GM21825 (cell line): ENCODE measurements at regions not wholly inside any gene's neighbourhood (a gene's known extent, or its start where the extent isn't known, plus 50 kb on each side); places are given as distances from the start of the nearest gene placed in this dataset.

Experiments used
- ATAC-seq: cut with Tn5 transposase; IDR thresholded peaks from one replicate; pipeline ENCODE4 v1.9.1; 2021; ENCODE audit warnings: mild to moderate bottlenecking, moderate library complexity; ENCODE audit not compliant: unreplicated experiment

DNA sequence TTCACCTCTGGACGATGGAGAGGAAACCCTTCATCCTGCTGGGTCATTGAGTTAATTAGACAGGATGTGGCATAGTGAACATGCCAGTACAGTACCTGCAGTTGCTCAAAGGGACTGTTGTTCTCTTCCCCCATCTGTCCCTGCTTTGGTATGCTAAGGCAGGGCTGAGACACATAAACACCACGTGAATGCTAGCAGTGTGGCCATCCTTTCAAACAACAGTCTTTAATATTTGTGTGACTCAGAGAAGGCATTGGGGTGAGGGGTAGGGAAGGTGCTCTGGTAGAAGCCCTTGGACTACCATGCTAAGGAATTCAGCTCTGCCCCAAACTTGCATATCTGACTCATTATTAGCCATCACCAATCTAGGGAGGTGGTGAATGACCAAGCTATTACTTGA, 180.2 kb upstream of the ZNF618 start:
- no peak for ATAC-seq

DNA sequence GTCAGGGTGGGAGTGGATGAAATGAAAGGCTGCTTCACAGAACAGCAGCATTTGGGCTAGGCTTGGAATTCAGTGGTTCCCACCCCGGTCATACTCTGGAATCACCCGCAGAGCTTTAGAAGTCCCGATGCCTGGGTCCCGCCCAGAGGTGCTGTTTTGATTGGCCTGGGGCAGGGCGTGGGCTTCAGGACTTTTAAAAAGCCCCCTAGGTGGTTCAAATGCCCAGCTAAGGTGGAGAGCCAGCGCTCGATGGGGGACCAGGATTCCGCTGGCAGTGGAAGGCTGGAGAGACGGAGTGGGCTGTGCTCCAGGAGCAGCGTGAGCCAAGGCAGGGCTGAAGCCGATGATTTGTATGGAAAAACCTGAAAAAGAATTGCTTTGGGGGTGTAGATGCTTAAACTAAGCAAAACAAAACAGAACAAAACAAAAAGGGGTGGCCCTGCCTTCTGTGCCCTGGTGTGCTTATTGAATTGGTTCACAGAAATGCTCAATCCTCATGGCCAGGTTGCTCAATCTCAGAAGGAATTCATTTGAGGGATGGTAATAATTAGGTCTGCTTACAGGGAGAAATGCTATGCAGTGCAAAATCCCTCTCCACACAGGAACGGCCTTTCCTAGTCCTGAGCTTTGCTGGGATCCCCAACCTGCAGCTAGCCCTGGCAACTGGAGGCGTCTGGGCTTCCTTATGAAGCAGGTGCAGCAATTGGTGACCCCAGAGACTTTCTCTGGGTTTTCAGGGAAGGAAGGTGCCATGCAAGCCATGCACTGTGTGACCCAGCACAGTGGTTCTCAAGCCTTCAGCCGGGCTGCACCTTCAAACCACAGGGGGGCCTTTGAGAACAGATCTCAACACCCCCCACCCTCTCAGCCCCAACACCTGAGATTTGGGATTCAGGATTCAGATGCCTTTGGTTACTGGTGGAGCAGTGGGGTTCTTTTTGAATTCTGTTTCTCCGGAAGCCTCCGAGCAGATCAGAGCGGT, 174.0 kb upstream of the ZNF618 start:
- no peak for ATAC-seq

DNA sequence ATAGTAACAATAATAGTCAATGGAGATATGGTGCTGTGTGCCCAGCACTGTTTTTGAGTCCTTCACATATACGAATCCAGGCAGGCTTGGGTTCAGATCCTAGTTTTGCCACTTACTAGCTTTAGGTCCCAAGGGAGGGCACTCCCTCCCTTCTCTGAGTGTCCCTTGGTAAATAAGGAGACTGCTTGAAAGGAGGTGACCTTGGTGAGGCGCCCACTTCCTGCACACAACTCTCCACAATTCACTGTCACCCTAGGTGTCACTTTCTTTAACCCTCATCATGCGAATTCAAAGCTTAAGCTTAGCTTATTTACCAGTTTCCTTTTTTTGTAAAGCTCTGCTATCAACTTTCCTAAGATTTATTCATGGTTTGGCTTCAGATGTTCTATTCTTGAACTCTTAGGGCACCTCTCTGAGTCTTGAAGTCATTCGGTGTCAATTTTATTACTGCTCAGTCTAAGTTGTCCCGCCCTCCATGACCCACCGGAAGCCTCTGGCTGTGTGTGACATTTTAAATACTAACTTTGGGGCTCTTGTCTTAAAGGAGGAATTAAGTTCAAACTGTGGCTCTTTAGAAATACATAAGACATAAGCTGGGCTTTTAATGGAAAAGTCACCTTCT, 170.7 kb upstream of the ZNF618 start:
- no peak for ATAC-seq

- no peak for ATAC-seq
Observed at GRCh38 chr9:113705928-113706519, 170.1 kb upstream of the ZNF618 start.

GRCh38 chr9:113707953-113708695, 168.0 kb upstream of the ZNF618 start:
- ATAC-seq: no peak

- no peak for ATAC-seq
Observed at GRCh38 chr9:113708821-113709713, 167.0 kb upstream of the ZNF618 start.

- ATAC-seq: no peak
Observed at GRCh38 chr9:113709721-113710120, 166.4 kb upstream of the ZNF618 start.

DNA sequence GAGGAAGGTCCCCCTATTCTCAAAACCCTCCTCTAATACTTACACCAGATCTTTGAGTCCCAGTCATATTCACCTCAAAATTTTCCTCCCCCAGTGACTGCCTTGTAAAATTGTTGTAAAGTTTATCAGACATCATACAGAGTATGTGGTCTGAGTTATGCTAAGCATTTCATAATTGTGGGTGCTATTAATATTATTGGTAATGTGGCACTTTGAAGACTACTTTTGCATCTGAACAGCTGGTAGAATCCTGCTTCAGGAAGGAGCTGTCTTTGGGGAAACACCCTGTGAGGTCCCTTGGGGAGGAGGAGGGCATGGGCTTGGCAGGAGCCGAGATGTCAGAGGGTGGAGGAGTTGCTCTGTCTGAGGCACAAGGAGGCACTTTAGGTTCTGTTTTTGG, 164.9 kb upstream of the ZNF618 start:
- ATAC-seq: no peak

DNA sequence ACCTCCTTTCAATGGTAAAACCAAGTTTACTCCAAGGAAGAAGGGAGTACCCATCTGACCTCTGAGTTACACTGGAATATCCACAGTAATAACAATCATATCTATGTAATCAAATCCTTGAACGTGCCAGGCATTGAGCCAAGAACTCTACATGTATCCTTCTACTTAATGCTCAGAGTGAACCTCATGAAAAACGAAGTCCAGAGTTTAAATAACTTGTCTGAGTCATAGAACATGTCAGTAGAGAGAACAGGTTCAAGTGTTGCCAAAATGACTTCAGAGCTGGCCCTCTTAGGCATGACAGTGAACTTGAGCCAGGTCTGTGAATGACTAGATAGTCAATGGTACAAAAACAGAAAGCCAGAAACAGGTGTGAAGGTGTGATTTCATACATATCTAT, 164.1 kb upstream of the ZNF618 start:
- no peak for ATAC-seq

GRCh38 chr9:113715086-113715485, 161.0 kb upstream of the ZNF618 start:
- no peak for ATAC-seq

DNA sequence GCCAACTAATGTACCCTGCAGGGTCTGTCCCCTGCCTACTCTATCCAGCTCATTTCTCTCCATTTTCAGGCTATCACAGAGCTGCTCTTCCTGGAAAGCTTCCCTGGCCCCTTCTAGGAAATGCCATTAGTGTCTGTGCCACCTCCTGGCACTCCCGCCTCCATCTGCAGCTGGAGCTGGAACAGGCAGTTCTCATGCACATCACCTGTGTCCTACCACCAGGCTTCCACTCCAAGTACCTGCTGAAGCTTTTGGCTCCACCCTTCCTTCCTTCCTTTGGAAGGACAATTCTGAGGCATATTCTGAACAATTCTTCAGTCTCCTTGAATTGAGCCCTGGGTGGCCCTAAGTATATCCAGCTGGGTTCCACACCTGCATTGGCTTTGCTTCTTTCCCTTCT, 156.2 kb upstream of the ZNF618 start:
- ATAC-seq: no peak

DNA sequence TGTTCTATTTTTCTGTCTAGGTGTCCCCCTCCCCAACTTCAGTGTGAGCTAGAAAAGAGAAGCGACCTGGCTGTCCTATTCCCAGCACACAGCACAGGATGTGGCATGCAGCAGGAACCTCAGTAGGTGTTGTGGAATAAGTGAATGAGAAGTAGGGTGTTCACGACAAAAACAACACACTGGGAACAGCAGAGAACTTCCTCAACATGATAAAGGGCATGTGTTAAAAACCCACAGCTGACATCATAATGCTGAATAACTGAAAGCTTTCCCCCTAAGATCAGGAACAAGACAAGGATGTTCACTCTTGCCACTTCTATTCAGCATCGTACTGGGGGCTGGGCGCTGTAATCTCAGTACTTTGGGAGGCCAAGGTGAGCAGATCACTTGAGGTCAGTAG, 155.6 kb upstream of the ZNF618 start:
- no peak for ATAC-seq

- ATAC-seq: no peak
Observed at GRCh38 chr9:113721856-113722255, 154.3 kb upstream of the ZNF618 start.

DNA sequence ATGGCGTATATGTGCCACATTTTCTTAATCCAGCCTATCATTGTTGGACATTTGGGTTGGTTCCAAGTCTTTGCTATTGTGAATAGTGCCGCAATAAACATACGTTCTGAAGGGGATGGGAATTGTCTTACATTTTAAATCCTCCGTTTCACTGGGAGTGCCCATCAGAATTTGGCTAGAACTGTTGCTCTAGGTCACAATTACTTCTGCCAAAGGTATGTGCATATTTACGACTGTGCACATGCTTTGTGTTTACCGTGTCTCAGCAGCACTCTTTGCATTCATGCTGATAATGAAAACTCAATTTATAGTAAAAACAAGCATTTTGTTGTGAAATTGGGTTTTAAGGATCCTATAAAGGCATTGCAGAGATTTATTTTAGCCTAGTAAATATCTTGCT, 151.9 kb upstream of the ZNF618 start:
- ATAC-seq: no peak

GRCh38 chr9:113728989-113729388, 147.1 kb upstream of the ZNF618 start:
- ATAC-seq: no peak

DNA sequence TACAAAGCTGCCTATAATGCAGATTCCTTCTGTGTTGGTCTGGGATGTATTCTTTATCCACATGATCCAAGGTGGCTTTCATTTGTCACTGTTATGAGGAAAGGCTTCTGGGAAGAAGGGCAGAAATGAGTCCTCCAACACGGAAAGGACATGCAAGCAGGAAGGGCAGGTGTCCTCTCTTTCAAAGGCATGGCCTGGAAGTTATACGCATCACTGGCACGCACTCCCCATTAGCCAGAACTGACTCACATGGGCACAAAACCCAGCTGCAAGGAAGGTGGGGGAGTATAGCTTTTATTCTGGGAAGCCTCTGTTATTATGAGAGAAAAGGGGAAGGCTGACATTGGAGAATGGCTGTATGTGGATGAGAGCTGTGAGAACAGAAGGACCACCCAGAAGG, 141.3 kb upstream of the ZNF618 start:
- ATAC-seq: no peak

DNA sequence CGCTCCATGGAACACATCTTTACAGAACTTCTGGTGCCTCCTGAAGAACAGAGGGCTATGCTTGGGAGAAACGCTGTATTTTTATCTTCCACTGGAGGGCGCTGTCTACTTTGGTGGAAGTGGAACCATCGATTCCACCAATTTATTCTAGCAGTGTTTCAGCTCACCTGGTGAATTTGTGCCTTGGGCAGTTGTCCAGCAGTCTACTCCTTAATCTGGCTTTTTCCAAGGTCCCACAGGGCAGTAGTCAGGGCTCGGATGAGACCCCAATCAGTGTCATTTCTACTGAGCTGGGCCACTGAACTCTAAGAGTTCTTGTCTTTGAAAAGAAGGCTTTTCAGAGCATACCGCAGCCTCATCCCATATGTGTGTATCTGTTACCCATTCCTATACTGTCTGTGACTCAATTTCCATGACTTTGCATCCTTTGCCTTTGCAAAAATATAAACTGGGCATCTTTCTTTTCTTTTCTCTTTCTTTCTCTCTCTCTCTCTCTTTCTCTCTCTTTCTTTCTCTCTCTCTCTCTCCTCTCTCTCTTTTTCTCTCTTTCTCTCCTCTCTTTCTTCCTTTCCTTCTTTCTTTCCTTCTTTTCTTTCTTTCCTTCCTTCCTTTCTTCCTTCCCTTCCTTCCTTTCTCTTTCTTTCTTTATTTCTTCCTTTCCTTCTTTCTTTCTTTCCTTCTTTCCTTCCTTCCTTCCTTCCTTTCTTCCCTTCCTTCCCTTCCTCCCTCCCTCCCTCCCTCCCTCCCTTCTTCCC, 138.4 kb upstream of the ZNF618 start:
- no peak for ATAC-seq

- no peak for ATAC-seq
Observed at GRCh38 chr9:113738496-113738892, 137.6 kb upstream of the ZNF618 start.

DNA sequence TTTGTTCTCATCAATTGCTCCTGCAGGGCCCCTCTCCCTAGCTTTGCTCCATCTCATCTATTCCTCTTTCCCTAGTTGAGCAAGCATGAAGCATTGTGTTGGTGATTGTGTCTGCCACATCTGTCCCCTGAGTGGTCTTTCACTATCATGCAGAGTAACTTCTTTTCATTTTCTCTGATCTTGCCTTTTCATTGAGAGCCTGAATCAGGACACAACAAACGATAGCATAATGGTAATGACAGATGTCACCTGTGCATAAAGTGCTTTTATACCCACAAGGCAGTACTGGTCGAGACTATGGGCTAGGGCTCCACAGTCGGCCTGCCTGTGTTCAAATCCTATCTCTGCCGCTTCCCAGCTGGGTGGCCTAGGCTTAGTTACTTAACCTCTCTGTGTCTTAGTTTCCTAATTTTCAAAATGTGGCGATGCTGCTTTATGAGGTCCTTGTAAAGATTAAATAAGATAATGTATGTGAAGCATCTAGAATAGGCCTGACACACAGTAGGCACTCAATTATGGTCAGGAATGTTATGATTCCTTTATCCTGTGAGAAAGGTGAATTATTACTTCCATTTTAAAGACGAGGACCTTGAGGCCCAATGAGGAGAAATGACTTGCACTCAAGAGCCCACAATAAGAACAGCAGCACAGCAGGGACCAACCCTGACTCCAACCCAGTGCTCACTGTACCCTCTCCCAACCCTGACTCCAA, 137.1 kb upstream of the ZNF618 start:
- ATAC-seq: no peak
